ENCODE measurements at regions not wholly inside any gene's neighbourhood (a gene's known extent, or its start where the extent isn't known, plus 50 kb on each side); places are given as distances from the start of the nearest gene placed in this dataset.

- 91% methylated on average over 2 of the region's 2 CpGs; no CpG with 5 or more reads in 1 of the 2 experiments for WGBS, 2 experiments (ENCODE audit: extremely low coverage in 1 of 2, insufficient coverage in 1 of 2, insufficient read length in 1 of 2, insufficient replicate concordance in 2 of 2, low coverage in 1 of 2, low lambda C conversion rate in 2 of 2, missing lambda C conversion rate in 1 of 2)
- H3K18ac ChIP-seq (ENCODE audit: extremely low read depth, low read length): no peak overlapping the region
- no peaks in the 10 kb centered on the region for H3K79me1 ChIP-seq (ENCODE audit: low read depth, low read length)
- no peaks in the 10 kb centered on the region for H3K4me1 ChIP-seq (replicated peaks in 1 of 4; ENCODE audit: control insufficient read depth in 3 of 4, insufficient read depth in 4 of 4, low read length in 3 of 4)
- no peak for FAIRE-seq
- H3K9me3 ChIP-seq (ENCODE audit: insufficient read depth in 2 of 2, low read depth in 1 of 2, low read length in 1 of 2): no peaks in the 10 kb centered on the region; a peak in 1 of 4 replicates
- no peak for TF ChIP-seq JUND (IDR thresholded peaks at IDR 0.05; ENCODE audit: low read length)
- TF ChIP-seq MAX (IDR thresholded peaks at IDR 0.05): no peak
- TF ChIP-seq SUZ12 (IDR thresholded peaks at IDR 0.05; ENCODE audit: low read length): no peak
- no peak for TF ChIP-seq SP2 (IDR thresholded peaks at IDR 0.05; ENCODE audit: low read length)
- TF ChIP-seq SP4 (IDR thresholded peaks at IDR 0.05; ENCODE audit: low read length): no peak
- no peak for TF ChIP-seq BACH1 (IDR thresholded peaks at IDR 0.05; ENCODE audit: low read length)
- no peak for TF ChIP-seq CBX5 (IDR thresholded peaks at IDR 0.05; ENCODE audit: low read depth, low read length)
- TF ChIP-seq KDM5A (IDR thresholded peaks at IDR 0.05; ENCODE audit: low read length): no peak
- TF ChIP-seq NANOG (IDR thresholded peaks at IDR 0.05; ENCODE audit: insufficient read depth, low read depth, low read length, poor library complexity, severe bottlenecking): no peak
- no peak for TF ChIP-seq ATF3 (IDR thresholded peaks at IDR 0.05; ENCODE audit: insufficient read depth, low read depth, low read length)
- TF ChIP-seq E2F6 (IDR thresholded peaks at IDR 0.05): no peak
- no peak for TF ChIP-seq RFX5 (IDR thresholded peaks at IDR 0.05; ENCODE audit: borderline replicate concordance, low read depth, low read length)
- TF ChIP-seq ASH2L (IDR thresholded peaks at IDR 0.05; ENCODE audit: low read length): no peak
- TF ChIP-seq EGR1 (IDR thresholded peaks at IDR 0.05; ENCODE audit: borderline replicate concordance, low read depth, low read length): no peak
- no peak for TF ChIP-seq KDM4A (IDR thresholded peaks at IDR 0.05; ENCODE audit: low read depth, low read length, severe bottlenecking)
- no peaks in the 10 kb centered on the region for H3K36me3 ChIP-seq (ENCODE audit: control insufficient read depth in 2 of 4, insufficient read depth in 4 of 4, low read length in 3 of 4)
- H2AFZ ChIP-seq (ENCODE audit: low read length): no peak overlapping the region
- H3K27ac ChIP-seq (ENCODE audit: low read depth, low read length): no peak overlapping the region
- H4K91ac ChIP-seq (replicated peaks; ENCODE audit: insufficient read length, low read length): no peak overlapping the region
- no peaks in the 10 kb centered on the region for H3K23me2 ChIP-seq (ENCODE audit: low read depth, low read length)
- no peak overlapping the region for H2BK15ac ChIP-seq (ENCODE audit: low read length)
- H2BK20ac ChIP-seq (ENCODE audit: low read length): no peak overlapping the region
- no peak overlapping the region for H2AK5ac ChIP-seq (ENCODE audit: low read depth, low read length)
- no peak overlapping the region for H3K4me3 ChIP-seq (ENCODE audit: extremely low read depth in 1 of 4, insufficient read depth in 2 of 4, low read depth in 3 of 4, low read length in 4 of 4)
- H4K5ac ChIP-seq (ENCODE audit: insufficient read length, low read depth, low read length): no peak overlapping the region
- no peak overlapping the region for H4K8ac ChIP-seq (ENCODE audit: extremely low read depth, insufficient read depth, low read length)
- H3K9ac ChIP-seq (replicated peaks in 1 of 4; ENCODE audit: extremely low read depth in 1 of 4, low read depth in 3 of 4, low read length in 3 of 4): no peak overlapping the region
- no peaks in the 10 kb centered on the region for H4K20me1 ChIP-seq (replicated peaks in 1 of 2; ENCODE audit: control insufficient read depth in 1 of 2, insufficient read depth in 2 of 2, low read length in 2 of 2)
- H3K79me2 ChIP-seq (ENCODE audit: control insufficient read depth in 1 of 2, insufficient read depth in 2 of 2, low read length in 2 of 2): no peaks in the 10 kb centered on the region
- POLR2A ChIA-PET (ENCODE audit: partially characterized antibody): no interaction called here
- no peak for DNase-seq (ENCODE audit: low read depth in 1 of 2, low spot score in 2 of 2)
- CTCF ChIA-PET (ENCODE audit: partially characterized antibody): interaction anchor here (1.0 kb wide), 1 partner anchor 433 kb away, joined by 3 read pairs; no protein-coding TSS in a partner anchor
- no peak overlapping the region for H2BK12ac ChIP-seq (ENCODE audit: low read depth, low read length)
- H3K23ac ChIP-seq (ENCODE audit: insufficient read length): no peak overlapping the region
- no peak overlapping the region for H3K4ac ChIP-seq (replicated peaks; ENCODE audit: insufficient read length, low read depth, low read length)
- no peak overlapping the region for H3K56ac ChIP-seq (replicated peaks; ENCODE audit: insufficient read length, low read depth, low read length)
- H2BK120ac ChIP-seq (replicated peaks; ENCODE audit: low read depth, low read length): no peak overlapping the region
- H3K14ac ChIP-seq (ENCODE audit: insufficient read length): no peak overlapping the region
- no peaks in the 10 kb centered on the region for H3K27me3 ChIP-seq (replicated peaks in 1 of 4; ENCODE audit: control insufficient read depth in 3 of 4, extremely low read depth in 1 of 4, insufficient read depth in 3 of 4, low read length in 3 of 4)
- no peak overlapping the region for H3K4me2 ChIP-seq (ENCODE audit: insufficient read depth in 1 of 2, low read depth in 2 of 2, low read length in 2 of 2)
- H2BK5ac ChIP-seq (ENCODE audit: low read depth, low read length): no peak overlapping the region
Measured at GRCh38 chr2:121858847-121859246, 103.4 kb downstream of the TSN start.
